HG02623 (cell line): ENCODE measurements at regions not wholly inside any gene's neighbourhood (a gene's known extent, or its start where the extent isn't known, plus 50 kb on each side); places are given as distances from the start of the nearest gene placed in this dataset.

Source experiments
- ATAC-seq: cut with Tn5 transposase; IDR thresholded peaks from one replicate; pipeline ENCODE4 v1.9.1; 2021; ENCODE audit warnings: moderate library complexity; ENCODE audit not compliant: unreplicated experiment

DNA sequence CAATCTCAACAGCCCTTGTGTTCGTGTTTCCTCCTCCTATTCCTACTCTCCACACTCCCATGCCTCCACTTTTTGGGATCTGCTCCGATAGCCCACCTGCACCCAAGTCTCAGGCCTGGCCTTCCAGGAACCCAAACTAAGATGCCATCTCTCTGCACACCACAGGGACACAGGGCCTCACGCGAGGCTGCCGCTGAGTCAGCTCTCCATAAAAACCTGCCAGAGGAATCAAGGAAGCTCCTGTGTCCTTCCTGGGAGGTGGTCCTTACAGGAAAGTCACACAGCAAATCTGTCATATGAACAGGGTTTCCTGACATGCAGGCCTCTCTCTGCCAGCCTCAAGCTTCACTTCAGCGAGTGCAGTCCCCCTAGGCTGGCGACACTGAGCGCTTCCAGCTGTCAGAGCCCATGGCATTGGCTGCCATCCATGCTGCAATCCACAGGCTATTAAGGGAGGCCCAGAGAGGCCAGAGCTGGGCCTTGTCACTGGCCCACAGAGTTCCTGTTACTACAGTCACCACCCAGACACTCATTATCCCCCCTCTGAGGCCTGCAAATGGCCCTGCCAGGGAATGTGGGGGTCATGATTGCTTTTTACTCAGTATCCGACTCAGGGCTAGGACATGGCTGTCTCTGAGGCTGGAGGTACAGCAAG lies 151.4 kb downstream of the OAT start:
- no peak for ATAC-seq

DNA sequence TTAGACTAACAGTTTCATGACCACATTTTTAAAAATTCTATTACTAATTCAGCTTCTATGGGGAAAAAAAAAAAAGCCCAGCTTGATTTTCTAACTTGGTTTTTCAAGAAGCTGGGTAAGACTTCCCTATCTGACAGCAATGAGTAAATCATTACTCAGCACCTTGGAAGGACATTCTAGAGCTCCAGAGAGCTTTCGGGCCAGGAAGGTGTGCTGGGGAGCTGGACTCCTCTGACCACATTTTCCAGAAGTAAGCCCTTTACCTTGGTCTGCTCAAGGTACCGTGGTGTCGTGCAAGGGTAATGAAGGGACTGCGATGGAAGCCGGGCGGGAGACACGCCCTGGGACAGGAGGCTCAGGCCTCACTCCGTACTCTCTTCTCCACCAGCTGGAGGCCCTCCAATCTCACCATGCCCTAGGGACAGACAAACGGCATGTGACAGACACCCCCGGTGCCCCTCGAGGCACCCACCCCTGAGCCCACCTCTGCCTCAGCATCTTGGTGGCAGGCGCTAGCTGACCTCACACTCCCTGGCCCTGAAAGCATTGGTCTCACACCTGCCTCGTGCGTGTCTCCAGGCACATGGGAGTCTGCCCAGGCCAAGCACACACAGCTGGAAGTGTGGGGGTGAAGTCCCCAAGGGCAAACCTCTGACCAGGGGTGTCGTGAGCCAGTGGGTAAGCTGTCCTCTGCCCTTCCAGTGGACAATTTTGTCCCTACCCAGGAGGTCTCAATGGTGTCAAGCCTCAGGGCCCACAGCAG lies 152.1 kb downstream of the OAT start:
- no peak for ATAC-seq

DNA sequence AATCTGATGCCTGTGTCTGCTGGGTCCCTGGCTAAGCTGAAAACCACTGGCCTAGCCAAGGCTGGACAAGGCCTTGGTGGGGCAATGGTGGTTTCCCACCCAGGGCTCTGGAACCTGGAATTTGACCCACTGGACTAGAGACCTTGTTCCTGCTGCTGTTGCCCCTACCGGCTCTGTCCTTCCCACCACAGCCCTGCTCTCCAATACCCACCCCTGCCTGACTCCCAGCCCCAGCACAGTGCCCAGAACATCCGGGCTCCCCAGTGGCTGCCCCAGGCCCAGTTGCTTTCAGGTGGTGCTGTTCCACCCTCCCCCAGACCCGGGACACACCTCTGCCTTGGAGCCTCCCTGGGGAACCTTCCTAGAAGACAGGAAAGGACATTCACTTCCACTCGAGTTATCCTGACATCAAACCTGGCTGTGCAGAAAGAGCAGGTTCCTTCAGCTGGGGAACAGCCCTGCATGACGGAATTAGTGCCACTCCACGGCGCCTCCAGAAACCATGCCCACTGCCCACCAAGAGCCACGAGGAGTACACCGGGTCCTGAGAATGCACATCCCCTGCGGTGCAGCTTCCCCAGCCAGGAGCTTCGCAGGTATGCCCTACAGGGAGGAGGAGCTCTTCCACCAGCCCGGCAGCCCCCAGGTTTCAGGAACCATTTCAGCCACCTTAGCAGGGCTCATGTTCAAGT lies 152.8 kb downstream of the OAT start:
- no peak for ATAC-seq

DNA sequence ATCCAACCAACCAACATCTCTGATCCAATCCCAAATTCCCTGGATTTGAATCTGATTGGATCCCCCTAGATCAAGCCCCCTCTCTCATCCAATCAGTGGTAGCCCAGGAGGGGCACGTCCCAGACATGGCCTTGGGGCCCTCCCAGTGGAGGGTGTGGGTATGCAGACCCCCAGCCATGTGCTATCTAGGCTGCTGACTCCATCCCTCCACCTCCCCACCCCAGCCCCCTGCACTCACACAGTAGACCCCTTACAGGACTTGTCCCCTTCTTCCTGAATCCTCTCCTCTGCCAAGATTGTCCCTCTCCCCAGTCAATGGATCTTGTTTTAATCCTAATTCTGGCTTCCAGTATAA lies 153.4 kb downstream of the OAT start:
- ATAC-seq = no peak

DNA sequence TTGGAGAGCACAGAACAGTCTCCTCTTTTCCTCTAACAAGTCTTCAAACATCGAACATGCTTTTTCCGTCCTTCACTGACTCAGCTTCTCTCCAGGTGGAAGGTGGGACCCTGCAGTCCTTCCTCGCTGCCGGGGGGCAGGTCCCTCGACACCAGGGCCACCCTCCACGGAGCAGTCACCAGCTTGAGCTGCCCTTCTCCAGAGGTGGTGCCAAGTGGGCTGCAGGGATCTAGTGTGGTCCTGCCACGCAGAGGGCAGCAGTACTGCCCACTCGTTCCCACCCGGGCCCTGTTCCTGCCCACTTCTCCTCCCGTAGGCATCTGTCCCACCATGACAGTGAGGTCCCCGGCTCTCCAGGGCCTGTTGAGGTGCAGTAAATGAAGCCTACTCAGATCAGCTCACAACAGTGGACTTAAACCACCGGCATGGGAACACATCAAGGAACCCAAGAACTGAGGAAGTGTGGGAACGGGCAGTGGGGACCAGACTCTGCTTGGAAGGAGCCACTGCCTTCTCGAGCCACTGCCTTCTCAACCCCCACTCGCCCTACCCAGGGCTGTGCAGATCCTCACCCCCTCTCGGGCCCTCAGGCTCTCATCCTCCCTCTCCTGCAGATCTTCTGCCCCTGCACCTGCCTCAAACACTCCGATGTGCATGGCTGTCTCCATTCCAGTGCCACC lies 153.9 kb downstream of the OAT start:
- no peak for ATAC-seq

DNA sequence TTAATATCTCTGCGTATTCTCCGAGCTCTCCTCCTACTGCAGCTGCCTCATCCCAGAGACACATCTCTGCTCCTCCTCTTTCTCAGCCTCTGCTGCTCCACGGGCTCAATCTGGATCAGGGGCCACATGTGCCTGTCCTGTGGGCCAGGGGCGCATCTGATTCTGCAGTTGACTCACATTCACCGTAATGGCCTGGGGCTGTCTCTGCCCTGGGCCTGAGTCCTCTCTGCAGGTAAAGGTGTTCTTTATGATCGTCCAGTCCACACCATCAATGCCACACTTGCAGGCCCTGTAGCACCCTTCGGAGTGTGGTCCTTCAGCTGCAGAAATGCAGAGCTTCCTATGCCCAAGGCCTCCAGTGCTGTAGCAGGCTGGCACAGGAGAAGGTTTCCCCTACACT lies 154.5 kb downstream of the OAT start:
- no peak for ATAC-seq

DNA sequence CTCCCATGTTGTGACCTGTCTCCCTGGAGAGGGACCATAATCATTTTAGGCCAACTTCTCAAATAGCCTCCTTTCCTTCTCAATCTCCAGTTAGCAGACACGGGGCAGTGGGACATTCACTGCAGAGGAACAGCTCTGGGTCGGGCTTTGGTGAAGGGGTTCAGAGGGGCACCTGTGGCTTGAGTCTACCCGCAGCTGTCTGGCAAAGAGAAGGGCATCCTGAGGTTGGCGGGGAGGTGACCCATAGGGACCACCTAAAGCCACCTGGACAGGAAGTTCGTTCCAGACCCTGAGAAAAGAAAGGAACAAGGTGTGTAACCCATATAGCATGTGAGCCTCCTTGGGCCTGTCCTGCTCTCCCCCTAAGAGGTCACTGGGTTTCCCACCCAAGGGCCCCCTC lies 155.0 kb downstream of the OAT start:
- no peak for ATAC-seq

DNA sequence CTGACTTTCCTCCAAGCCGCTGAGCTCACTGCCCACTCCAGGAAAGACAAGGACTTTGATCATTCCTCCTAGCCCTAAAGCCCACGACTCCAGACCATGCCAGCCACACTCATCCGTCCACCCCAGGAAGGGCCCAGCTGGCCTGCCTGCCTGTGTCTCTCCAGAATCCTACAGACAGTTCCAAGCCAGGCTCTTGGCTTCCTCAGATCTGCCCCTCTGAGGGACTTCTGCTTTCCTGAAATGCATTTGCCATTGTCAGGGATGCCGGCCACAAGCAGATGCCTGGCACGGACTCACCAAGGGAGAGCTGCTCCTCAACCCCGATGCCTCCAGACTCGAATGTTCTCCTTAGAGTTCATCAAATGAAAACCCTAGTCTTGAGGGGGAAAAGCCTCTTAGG lies 155.8 kb downstream of the OAT start:
- ATAC-seq = no peak

DNA sequence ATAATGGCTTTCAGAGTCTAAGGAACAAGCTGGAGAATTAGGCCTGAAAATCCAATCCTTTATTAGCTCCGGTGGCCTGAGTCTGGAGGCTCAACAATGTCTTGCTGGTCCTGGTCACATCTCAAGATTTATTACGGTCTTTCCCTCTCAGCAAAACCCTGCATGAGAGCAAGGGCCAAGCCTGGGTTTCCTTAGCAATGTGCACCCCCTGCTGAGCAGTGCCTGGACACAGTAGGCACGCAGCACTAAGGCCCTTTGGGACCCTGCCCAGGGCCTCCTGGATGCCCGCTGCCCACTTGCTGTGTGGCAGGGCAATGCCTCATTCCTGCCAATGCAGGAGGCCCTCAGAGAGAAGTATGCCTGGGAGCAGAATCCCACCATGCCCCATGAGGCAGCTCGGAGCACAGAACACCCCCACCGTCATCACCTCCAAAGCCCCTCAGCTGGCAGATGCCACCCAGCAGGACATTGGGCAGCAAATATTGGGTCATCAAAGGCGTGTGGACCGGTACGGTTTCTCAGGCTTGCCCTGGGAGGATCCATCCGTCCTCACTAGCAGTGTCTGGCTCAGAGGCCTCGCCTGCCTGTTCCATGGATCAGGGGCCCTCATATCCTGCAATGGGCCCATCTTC lies 156.4 kb downstream of the OAT start:
- no peak for ATAC-seq

DNA sequence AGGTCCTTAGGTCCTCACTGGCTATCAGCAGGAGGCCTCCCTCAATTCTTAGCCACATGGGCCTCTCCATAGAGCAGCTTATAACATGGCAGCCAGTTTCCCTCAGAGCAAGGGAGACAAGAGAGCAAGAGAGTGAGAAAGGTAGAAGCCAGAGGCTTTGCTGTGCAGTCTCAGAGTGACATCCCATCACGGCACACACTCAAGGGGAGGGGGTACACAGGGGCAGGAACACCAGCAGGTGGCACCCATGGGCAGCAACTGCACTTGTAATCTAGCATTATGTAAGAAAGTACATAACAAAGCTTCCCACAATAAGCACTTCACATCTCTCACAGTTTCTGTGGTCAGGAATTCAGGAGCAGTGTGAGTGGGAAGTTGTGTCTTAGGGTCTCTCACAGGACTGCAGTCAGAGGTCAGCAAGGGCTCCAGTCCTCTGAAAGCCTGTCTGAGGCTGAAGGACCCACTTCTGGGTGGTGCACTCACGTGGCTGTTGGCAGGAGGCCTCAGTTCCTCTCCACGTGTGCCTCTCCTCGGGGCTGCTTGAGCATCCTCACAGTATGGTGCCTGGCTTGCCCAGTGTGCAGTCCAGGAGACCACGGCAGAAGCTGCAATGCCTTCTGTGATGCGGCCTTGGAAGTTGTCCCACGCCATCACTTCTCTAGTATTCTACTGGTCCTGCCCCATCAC lies 159.4 kb downstream of the OAT start:
- no peak for ATAC-seq

DNA sequence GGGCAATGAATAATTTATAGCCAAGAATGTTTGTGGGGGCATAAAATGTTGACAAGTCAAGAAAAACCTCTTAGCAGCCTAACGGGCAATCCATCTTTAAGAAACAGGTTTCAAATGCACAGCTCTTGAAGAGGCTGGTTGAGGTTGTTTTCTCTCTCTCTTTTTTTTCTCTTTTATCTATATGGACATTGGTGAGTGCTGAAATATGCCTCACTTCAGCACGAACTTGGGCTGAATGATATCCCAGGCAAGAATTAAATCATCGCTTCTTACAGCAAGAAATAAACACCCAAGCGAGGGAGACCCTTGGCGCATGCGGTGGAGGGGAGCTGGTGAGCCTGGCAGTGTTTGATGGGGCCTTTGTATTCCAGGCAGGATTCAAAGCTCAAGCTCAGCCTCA lies 160.9 kb downstream of the OAT start:
- ATAC-seq = no peak

DNA sequence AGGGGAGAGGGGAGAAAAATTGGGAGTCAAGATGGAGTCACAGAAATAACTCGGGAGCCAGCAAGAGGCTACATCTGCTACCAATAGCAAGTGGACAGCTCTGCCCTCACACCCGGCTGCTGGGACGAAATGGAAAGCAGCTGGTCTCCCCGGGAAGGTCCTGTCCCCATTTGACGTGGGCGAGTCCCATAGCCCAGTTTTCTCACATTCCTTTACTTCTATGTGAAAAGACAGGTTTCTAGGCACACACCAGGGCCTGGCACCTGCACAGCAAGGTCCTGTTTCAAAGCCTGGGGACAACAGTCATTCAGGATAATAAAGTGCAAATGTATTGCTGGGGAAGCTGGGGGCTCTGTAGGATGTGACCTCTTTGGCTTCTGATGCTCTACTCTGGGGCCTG lies 162.6 kb downstream of the OAT start:
- ATAC-seq = no peak

DNA sequence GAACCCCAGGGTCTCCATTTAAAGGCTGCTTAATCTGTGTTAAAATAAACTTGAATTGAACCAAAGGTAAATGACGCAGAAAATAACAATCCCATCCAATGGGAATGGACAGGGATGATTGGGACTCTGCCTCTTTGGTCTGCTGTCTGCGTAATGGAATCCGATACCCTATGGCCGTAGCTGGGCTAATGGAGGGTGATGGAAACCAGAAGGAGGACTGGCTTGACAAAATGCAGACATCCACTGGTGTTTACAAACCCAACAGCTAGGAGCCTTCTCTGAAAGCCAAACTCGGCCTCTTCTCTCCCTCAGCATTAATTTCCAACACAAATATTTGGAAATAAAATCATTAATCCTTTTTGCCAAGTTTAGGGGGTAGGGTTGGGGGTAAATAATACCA lies 162.2 kb upstream of the CHST15 start:
- no peak for ATAC-seq

DNA sequence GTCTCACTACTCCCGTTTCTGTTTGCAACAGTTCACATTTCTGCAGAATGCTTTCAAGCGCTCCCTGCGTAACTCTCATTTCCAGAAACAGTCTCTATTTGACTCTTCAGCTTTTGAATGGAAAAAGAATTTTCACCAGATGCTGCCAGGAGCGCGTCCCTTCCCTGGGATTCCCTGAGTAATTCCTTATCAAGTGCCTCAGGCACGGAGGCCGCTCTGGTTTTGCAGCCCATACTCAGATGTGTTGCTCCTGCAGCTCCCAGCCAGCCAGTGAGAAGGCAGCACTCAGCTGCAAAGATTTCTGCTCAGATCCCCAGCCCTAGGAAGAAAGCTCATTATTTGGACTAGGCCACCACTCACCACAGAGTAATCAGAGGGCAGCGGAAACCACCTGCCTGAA lies 161.1 kb upstream of the CHST15 start:
- ATAC-seq = no peak

DNA sequence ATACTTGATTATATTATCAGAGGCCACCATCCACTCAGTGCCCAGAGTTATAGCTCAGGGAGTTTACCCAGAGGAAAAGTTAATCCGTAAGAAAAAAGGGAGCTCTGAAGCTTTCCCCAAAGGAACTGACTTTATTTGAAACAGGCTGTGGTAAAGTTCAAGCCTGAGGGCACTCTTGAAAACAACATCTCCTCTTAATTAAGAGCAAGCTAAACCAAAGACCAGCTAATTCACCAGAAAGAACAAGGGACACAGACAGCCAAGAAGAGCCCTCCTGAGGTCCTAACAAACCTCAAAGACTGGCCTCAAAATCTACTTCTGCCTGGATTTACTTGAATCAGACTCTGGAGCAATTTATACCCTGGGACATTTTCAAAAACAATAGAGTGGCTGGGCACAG lies 159.6 kb upstream of the CHST15 start:
- ATAC-seq = no peak

DNA sequence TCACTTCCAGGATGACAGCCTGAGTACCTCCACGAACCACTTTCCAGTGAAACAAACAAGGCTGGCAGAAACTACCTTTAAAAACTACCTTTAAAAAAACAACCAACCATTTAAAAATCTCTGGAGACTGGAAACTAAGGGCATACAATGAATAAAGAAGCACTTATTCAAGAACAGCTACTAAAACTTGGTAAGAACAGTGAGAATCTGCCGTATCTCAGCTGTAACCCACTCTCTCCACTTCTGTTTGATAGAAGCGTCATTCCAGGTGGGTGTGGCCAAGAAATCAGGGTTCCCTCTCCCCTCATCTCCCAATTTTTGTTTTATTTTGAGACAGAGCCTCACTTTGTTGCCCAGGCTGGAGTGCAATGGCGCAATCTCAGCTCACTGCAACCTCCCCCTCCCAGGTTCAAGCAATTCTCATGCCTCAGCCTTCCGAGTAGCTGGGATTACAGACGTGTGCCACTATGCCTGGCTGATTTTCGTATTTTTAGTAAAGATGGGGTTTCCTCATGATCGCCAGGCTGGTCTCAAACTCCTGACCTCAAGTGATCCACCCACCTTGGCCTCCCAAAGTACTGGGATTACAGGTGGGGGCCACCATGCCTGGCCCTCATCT lies 158.8 kb upstream of the CHST15 start:
- no peak for ATAC-seq

DNA sequence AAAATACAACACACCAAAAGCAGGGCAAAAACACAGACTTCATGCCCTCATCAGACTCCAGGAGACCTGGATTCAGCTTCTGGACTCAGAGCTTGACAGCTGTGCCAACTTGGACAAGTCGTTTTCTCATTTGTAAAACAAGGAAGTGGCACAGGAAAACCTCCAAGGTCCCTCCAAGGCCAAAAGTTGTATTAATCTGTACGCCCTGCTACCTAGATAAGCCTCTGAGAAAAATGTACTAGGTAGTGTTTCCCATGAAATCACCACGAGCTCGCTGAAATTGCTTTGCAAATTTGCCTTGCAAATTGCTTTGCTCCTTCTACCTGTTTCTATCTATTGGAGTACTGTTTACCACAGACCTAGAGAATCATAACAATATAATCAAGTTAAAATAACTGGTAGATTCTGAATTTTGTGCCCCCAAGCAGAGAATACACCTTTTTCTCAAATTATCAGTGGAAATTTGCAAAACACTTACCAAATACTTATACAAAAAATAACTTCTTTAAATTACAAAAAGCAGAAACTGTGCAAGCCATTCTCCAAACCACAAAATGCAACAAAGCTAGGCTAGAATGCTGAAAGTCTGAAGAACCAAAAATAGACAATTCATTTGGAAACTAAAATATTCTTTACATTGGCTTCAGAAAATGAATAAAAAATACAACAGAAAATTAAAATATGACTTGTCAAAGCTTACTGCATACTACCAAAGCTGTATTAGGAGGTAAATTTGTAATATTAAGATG lies 158.1 kb upstream of the CHST15 start:
- no peak for ATAC-seq

DNA sequence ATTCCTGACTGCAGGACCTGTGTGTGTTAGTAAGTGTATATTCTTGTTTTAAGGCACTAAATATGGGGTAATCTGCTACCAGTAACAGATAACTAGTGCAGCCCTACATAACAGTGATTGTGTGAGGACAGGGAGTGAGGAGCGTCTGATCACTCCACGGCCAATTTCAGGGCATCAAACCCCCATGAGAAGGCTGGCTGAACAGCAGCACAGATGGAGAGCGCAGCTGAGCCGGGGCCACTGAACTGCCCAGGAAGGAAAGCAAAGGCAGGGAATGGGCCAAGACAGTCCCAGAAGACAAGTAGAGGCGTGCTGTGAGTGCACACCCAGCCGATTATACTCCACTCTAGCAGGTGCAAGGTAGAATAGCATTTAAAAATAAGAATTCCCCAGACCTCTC lies 157.1 kb upstream of the CHST15 start:
- no peak for ATAC-seq

DNA sequence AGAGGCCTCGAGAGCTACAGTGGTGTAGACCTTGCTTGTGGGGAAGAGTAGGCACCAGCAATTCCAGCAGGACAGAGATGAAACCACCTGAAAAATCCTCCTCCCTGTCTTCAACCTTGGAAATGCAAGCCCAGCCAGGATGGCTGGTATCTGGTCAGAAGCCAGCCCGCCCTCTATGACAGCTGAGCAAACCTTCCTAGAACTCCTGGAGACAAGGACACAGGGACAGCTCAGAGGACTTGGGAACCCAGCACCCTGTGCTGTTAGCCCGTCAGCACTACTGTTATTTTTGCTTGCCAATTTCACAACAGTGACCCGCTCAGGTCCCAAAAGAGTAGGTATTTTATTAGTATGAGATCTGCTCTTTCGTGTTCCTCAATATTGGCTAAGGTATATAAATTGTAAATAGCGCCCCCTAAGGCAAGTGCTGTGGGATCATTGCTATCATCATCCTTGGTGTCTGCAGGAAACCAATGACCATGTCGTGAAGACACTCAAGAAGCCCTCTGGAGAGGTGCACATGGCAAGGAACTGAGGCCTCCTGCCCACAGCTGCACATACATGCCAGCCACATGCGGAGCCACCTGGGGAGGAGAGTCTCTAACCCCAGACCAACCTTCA lies 156.5 kb upstream of the CHST15 start:
- ATAC-seq = no peak
